Naive thymus-derived CD8-positive, alpha-beta T cell (primary cell): ENCODE measurements at regions not wholly inside any gene's neighbourhood (a gene's known extent, or its start where the extent isn't known, plus 50 kb on each side); places are given as distances from the start of the nearest gene placed in this dataset.
"Not testable (repeated sequence)": the region's sequence is repeated elsewhere in the genome, so short reads cannot be mapped to it uniquely, and the experiment has no call there.

Experiments used
- ATAC-seq, 2 donors: fragments of 150-1000 bp; cut with Tn5 transposase in 1 of 2; sonication (Bioruptor Pico), chemical (Tn5 transposase) in 1 of 2; 1 replicate in 1 of 2; 2 replicates in 1 of 2; pipeline ENCODE4 v1.10.0; 2021; ENCODE audit warnings: mild to moderate bottlenecking in 2 of 2, moderate library complexity in 2 of 2
- POLR2A ChIA-PET: fragments of 350-600 bp; sonication (Branson Sonifier 250); formaldehyde crosslinking; loops from one replicate; lab custom pipeline; 2021; ENCODE audit warnings: antibody characterized with exemption; lab: Charles Lee
- DNase-seq, 10 donors: peaks; one replicate each; pipeline versions ENCODE4 v3.0.0 to v3.0.0-alpha.2; 2020 to 2022
- H3K27ac Mint-ChIP-seq, 10 donors: one replicate each; pipeline ENCODE4 v1.8.0; 2020 to 2022; ENCODE audit warnings: mild to moderate bottlenecking in 10 of 10, mixed read lengths in 10 of 10, moderate library complexity in 4 of 10, inconsistent platforms in 1 of 10
- H3K27me3 Mint-ChIP-seq, 5 donors: one replicate each; pipeline ENCODE4 v1.8.0; 2021 to 2022; ENCODE audit warnings: mixed read lengths in 5 of 5
- H3K36me3 Mint-ChIP-seq, 3 donors: one replicate each; pipeline ENCODE4 v1.8.0; 2020 to 2022; ENCODE audit warnings: mixed read lengths in 3 of 3, mild to moderate bottlenecking in 2 of 3, inconsistent platforms in 1 of 3
- H3K4me1 Mint-ChIP-seq, 4 donors: one replicate each; pipeline ENCODE4 v1.8.0; 2021 to 2022; ENCODE audit warnings: mixed read lengths in 4 of 4
- H3K4me3 Mint-ChIP-seq, 10 donors: one replicate each; pipeline ENCODE4 v1.8.0; 2020 to 2022; ENCODE audit warnings: mild to moderate bottlenecking in 10 of 10, mixed read lengths in 10 of 10, moderate library complexity in 6 of 10, inconsistent platforms in 1 of 10
- H3K9me3 Mint-ChIP-seq, 9 donors: one replicate each; pipeline ENCODE4 v1.8.0; 2020 to 2022; ENCODE audit warnings: mixed read lengths in 9 of 9, mild to moderate bottlenecking in 3 of 9, inconsistent platforms in 1 of 9, moderate library complexity in 1 of 9

DNA sequence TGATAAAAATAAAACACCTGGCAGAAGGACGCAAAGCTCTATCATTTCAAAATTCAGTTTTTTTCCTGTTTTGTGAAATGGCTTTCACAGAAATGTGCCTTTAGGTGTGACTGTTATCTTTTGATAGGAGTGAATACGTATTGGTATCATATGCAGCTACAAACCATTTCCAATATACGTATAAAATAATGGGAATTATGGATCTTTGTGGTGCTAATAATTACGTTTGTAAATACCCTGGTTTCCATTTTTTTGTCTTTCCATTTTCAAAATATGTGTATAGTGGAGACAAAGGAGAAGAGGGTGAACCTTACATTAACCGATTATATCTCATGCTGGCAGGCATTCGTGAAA lies 108.7 kb upstream of the GMDS start:
- POLR2A ChIA-PET, result no interaction called here
- H3K4me3 Mint-ChIP-seq, result no peak overlapping the region
- H3K4me1 Mint-ChIP-seq, result no peaks in the 10 kb centered on the region
- peaks cover 0 to 3% (median 0%) of the 10 kb centered on the region in 3 donors for H3K36me3 Mint-ChIP-seq
- DNase-seq (no peak), ATAC-seq (no peak)
- no peaks in the 10 kb centered on the region for H3K27me3 Mint-ChIP-seq
- no peaks in the 10 kb centered on the region for H3K9me3 Mint-ChIP-seq
- H3K27ac Mint-ChIP-seq, result no peak overlapping the region

DNA sequence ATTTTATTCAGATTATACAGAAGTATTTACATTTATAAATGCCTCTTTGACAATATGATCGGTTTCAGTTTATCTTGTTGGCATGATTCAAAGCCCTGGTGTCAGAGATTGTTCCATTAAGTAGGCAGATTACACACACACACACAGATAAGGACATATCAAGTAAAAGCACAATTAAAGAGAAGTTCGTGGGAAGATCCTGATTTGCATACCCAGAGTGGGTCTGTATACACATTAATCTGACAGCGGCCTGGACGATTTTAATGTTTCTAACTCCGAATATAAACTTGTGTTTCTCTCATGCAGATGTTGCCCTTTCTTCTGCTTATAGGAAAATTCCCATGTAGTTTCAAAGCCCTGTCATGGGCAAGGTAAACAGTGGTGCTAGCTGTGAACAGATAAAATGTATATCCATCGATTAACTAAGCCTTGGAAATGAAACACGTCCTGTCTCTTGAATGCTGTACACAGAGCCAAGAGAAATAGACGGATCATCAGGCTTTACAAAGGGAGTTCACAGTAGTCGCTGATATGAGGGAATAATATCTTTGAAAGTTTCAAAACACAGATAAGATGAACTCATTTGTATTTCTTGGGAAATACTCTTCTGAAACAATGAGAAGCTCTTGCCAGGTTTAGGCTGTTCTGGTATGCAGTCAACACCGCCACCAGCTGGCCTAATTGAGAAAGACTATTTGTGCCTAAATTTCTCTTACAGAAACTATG lies 108.2 kb upstream of the GMDS start:
- Mint-ChIP-seq H3K9me3 (no peaks in the 10 kb centered on the region), H3K27ac (no peak overlapping the region), H3K4me1 (no peaks in the 10 kb centered on the region), H3K27me3 (no peaks in the 10 kb centered on the region), H3K4me3 (no peak overlapping the region), H3K36me3 (peaks cover 0 to 3% (median 0%) of the 10 kb centered on the region in 3 donors)
- no peak for ATAC-seq
- peak; percentile 10 to 75 (median 38) for DNase-seq
- POLR2A ChIA-PET, result no interaction called here

GRCh38 chr6:2351807-2352431 lies 106.5 kb upstream of the GMDS start:
- Mint-ChIP-seq H3K36me3 (peaks cover 0 to 6% (median 0%) of the 10 kb centered on the region in 3 donors), H3K9me3 (peaks cover 0 to under 1% (median 0%) of the 10 kb centered on the region in 9 donors), H3K4me3 (no peak overlapping the region), H3K27me3 (no peaks in the 10 kb centered on the region), H3K27ac (no peak overlapping the region), H3K4me1 (peaks cover 0 to 1% (median 0%) of the 10 kb centered on the region in 4 donors)
- POLR2A ChIA-PET, result no interaction called here
- no peak for DNase-seq
- ATAC-seq, result no peak

DNA sequence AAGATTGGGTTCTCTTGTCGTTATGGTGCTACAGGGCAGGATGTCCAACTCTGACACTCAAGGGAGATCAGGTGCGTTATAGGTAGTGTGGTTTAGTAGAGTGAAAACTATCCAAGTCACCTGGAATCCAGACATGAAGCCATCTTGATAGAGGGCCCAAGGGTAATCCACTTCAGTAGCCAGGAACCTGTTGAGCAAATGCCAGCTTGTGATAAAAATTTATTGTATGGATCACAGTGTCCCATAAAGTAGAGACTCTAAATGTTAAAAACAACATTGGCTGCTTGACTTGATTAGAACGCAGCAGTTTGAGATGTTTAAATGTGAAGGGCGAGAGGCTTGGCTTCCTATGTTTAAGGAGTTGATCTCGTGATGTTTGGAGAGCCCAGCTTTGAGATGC lies 105.7 kb upstream of the GMDS start:
- ATAC-seq, result no peak
- POLR2A ChIA-PET, result no interaction called here
- peaks cover 0 to 4% (median 0%) of the 10 kb centered on the region in 9 donors for H3K9me3 Mint-ChIP-seq
- H3K36me3 Mint-ChIP-seq, result peaks cover 0 to 8% (median 0%) of the 10 kb centered on the region in 3 donors
- H3K27me3 Mint-ChIP-seq, result no peaks in the 10 kb centered on the region
- no peak overlapping the region for H3K4me3 Mint-ChIP-seq
- H3K27ac Mint-ChIP-seq, result no peak overlapping the region
- peaks cover 0 to 3% (median 0%) of the 10 kb centered on the region in 4 donors for H3K4me1 Mint-ChIP-seq
- DNase-seq, result no peak

GRCh38 chr6:2346078-2346477 lies 100.7 kb upstream of the GMDS start:
- Mint-ChIP-seq H3K9me3 (peaks cover 5 to 35% (median 17%) of the 10 kb centered on the region in 9 donors), H3K27me3 (no peaks in the 10 kb centered on the region), H3K27ac (no peak overlapping the region), H3K4me1 (peaks cover 0 to 3% (median 0%) of the 10 kb centered on the region in 4 donors), H3K4me3 (no peak overlapping the region), H3K36me3 (peaks cover 0 to 24% (median 18%) of the 10 kb centered on the region in 3 donors)
- POLR2A ChIA-PET, result no interaction called here
- ATAC-seq (no peak), DNase-seq (no peak)

DNA sequence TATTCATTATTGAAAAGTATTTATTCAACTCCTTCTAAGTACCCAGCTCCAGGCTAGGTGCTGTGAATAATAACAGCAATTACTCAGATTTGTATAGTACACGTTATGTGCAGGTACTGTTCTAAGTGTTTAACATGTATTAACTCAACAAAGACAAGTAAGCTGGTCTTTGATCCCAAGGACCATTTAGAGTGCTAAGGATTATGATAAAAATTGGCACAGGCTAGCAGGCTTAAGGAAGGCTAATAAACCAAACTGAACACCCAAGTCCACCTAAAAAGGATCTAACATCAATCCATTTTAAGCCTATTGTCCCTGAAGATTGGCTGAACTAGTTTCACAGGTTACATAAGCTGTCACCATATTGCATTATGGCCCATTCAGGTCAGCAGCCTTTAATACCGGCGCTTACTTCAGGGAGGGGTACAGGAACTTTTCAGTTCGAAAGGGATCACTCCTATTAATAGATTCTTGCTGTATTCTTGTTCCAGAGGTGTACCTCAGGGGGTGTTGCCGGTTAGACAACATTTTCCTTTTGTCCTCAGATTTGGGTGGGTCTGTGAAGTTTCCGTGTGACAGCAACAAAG lies 99.0 kb upstream of the GMDS start:
- no peak overlapping the region for H3K27ac Mint-ChIP-seq
- H3K27me3 Mint-ChIP-seq, result no peaks in the 10 kb centered on the region
- H3K4me3 Mint-ChIP-seq, result no peak overlapping the region
- peaks cover 6 to 51% (median 24%) of the 10 kb centered on the region in 9 donors for H3K9me3 Mint-ChIP-seq
- DNase-seq (no peak), ATAC-seq (no peak)
- peaks cover 0 to 36% (median 27%) of the 10 kb centered on the region in 3 donors for H3K36me3 Mint-ChIP-seq
- peaks cover 0 to 3% (median 0%) of the 10 kb centered on the region in 4 donors for H3K4me1 Mint-ChIP-seq
- POLR2A ChIA-PET, result no interaction called here

- H3K9me3 Mint-ChIP-seq, result peaks cover 12 to 85% (median 63%) of the 10 kb centered on the region in 9 donors
- H3K36me3 Mint-ChIP-seq, result peaks cover 45 to 82% (median 65%) of the 10 kb centered on the region in 3 donors
- H3K4me3 Mint-ChIP-seq, result no peak overlapping the region
- no peak overlapping the region for H3K27ac Mint-ChIP-seq
- ATAC-seq, result no peak
- POLR2A ChIA-PET, result no interaction called here
- H3K4me1 Mint-ChIP-seq, result peaks cover 0 to 6% (median 0%) of the 10 kb centered on the region in 4 donors
- H3K27me3 Mint-ChIP-seq, result no peaks in the 10 kb centered on the region
- DNase-seq, result no peak
These were observed 82.2 kb upstream of the GMDS start for GRCh38 chr6:2327591-2327990.

- Mint-ChIP-seq H3K4me1 (peaks cover 0 to 5% (median 0%) of the 10 kb centered on the region in 4 donors), H3K36me3 (peaks cover 42 to 82% (median 82%) of the 10 kb centered on the region in 3 donors), H3K27ac (no peak overlapping the region), H3K4me3 (peak overlapping the region in 1 of 10 donors; percentile 47), H3K9me3 (peaks cover 29 to 95% (median 81%) of the 10 kb centered on the region in 9 donors), H3K27me3 (no peaks in the 10 kb centered on the region)
- ATAC-seq (no peak), DNase-seq (no peak)
- POLR2A ChIA-PET, result no interaction called here
These were observed 79.0 kb upstream of the GMDS start for GRCh38 chr6:2324166-2324953.

- POLR2A ChIA-PET, ATAC-seq, H3K4me3 Mint-ChIP-seq, H3K4me1 Mint-ChIP-seq, DNase-seq, H3K27ac Mint-ChIP-seq, H3K27me3 Mint-ChIP-seq: not testable (repeated sequence)
- H3K9me3 Mint-ChIP-seq, result peaks cover 27 to 90% (median 56%) of the 10 kb centered on the region in 9 donors
- H3K36me3 Mint-ChIP-seq, result peaks cover 27 to 77% (median 75%) of the 10 kb centered on the region in 3 donors
These were observed 72.1 kb upstream of the GMDS start for GRCh38 chr6:2317498-2317897.

DNA sequence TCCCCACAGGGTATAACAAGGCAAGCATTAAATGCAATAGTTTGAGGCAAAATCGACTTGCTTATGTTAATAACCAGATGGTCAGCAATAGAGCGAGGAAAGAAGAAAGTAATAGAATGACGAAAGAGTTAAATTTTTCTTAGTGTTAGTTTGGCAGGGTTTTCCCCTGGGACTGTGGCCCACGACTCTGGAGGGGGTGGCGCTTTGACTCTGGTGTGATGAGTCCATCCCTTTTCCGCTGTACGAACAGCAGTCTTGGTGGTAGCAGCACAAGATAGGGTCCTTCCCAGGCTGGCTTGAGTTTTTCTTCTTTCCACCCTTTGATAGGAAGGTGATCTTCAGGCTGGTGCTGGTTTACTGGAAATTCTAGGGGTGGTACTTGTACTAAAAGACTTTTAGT lies 69.2 kb upstream of the GMDS start:
- no peaks in the 10 kb centered on the region for H3K27me3 Mint-ChIP-seq
- H3K4me3 Mint-ChIP-seq, result no peak overlapping the region
- ATAC-seq (no peak), DNase-seq (no peak)
- H3K27ac Mint-ChIP-seq, result no peak overlapping the region
- POLR2A ChIA-PET, result no interaction called here
- H3K36me3 Mint-ChIP-seq, result peaks cover 21 to 76% (median 61%) of the 10 kb centered on the region in 3 donors
- peaks cover 0 to 88% (median 39%) of the 10 kb centered on the region in 9 donors for H3K9me3 Mint-ChIP-seq
- H3K4me1 Mint-ChIP-seq, result peaks cover 0 to under 1% (median 0%) of the 10 kb centered on the region in 4 donors

DNA sequence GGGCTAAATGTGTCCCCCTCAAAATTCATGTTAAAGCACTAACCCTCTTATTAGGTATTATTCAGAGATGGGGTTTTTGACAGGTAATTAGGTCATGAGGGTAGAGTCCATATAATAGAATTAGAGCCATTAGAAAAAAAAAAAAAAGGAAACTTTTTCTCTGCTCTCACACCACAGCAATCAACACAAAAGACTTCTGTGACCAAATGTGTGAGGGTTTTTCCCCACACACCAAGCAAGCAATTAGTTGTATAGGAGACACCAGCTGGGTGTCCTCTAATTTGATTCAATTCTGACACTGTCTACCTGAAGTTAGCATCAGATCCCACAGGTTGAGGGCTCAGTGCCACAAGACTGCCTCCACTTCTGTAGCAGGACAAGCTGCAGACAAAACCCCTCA lies 64.6 kb upstream of the GMDS start:
- H3K4me3 Mint-ChIP-seq, result no peak overlapping the region
- peaks cover 0 to 85% (median 37%) of the 10 kb centered on the region in 9 donors for H3K9me3 Mint-ChIP-seq
- POLR2A ChIA-PET, result no interaction called here
- H3K36me3 Mint-ChIP-seq, result peaks cover 7 to 50% (median 44%) of the 10 kb centered on the region in 3 donors
- DNase-seq (no peak), ATAC-seq (no peak)
- no peak overlapping the region for H3K27ac Mint-ChIP-seq
- H3K4me1 Mint-ChIP-seq, result peaks cover 0 to 2% (median 0%) of the 10 kb centered on the region in 4 donors
- H3K27me3 Mint-ChIP-seq, result no peaks in the 10 kb centered on the region

DNA sequence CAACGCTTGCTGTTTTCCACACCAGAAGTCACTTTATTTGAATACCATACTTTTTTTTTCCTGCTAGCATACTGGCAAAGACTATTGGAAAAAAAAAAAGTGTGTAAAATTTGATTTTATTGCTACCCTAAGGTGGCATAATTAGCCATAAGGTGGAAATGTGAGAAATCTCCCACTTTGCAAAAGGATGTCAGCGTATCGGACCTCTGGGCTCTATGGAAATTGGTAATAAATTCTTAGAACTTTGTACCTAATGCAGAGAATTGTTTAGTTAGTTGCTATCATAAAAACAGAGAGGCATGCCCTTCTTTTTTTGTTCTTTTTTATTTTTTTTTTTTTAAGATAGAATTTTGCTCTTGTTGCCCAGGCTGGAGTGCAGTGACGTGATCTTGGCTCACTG lies 63.7 kb upstream of the GMDS start:
- POLR2A ChIA-PET, result no interaction called here
- Mint-ChIP-seq H3K4me1 (peaks cover 0 to 2% (median 0%) of the 10 kb centered on the region in 4 donors), H3K4me3 (no peak overlapping the region), H3K27me3 (no peaks in the 10 kb centered on the region), H3K27ac (no peak overlapping the region), H3K9me3 (peaks cover 0 to 84% (median 41%) of the 10 kb centered on the region in 9 donors), H3K36me3 (peaks cover 6 to 43% (median 41%) of the 10 kb centered on the region in 3 donors)
- ATAC-seq, result no peak
- no peak for DNase-seq
